ENCODE measurements at regions not wholly inside any gene's neighbourhood (a gene's known extent, or its start where the extent isn't known, plus 50 kb on each side); places are given as distances from the start of the nearest gene placed in this dataset.

GRCh38 chr1:244150071-244150470, 99.0 kb downstream of the ZBTB18 start:
- TF ChIP-seq SUZ12 (IDR thresholded peaks at IDR 0.05): no peak
- no peak for TF ChIP-seq FOXK2 (IDR thresholded peaks at IDR 0.05)
- no peak for TF ChIP-seq LEF1 (IDR thresholded peaks at IDR 0.05; ENCODE audit: borderline replicate concordance)
- no peak for TF ChIP-seq NFRKB (IDR thresholded peaks at IDR 0.05)
- TF ChIP-seq TARDBP (IDR thresholded peaks at IDR 0.05): no peak
- no peak for TF ChIP-seq ELF4 (IDR thresholded peaks at IDR 0.05)
- no peak for TF ChIP-seq SP1 (IDR thresholded peaks at IDR 0.05)
- no peak for TF ChIP-seq ARNT (IDR thresholded peaks at IDR 0.05)
- no peak for TF ChIP-seq BHLHE40 (IDR thresholded peaks at IDR 0.05; ENCODE audit: borderline replicate concordance)
- no peak for TF ChIP-seq CTBP1 (IDR thresholded peaks at IDR 0.05; ENCODE audit: borderline replicate concordance)
- no peak for TF ChIP-seq FOXM1 (IDR thresholded peaks at IDR 0.05; ENCODE audit: borderline replicate concordance)
